PC-9 (cell line): ENCODE measurements at regions not wholly inside any gene's neighbourhood (a gene's known extent, or its start where the extent isn't known, plus 50 kb on each side); places are given as distances from the start of the nearest gene placed in this dataset.
"Not testable (repeated sequence)": the region's sequence is repeated elsewhere in the genome, so short reads cannot be mapped to it uniquely, and the experiment has no call there.

Source experiments
- BruUV-seq: library from RNA; stranded (reverse); fragments of 400-500 nt; replicated peaks from 2 replicates; lab custom pipeline; 2021; lab: Mats Ljungman, UMichigan
- CTCF ChIA-PET: fragments of 300-600 bp; sonication (Branson Sonifier 250); formaldehyde crosslinking; loops from one replicate; lab custom pipeline; 2022; ENCODE audit warnings: antibody characterized with exemption; lab: Charles Lee
- POLR2A ChIA-PET: fragments of 300-600 bp; sonication (Branson Sonifier 250); formaldehyde crosslinking; loops from one replicate; lab custom pipeline; 2022; ENCODE audit warnings: antibody characterized with exemption; ENCODE audit not compliant: unreplicated experiment; lab: Charles Lee
- DNase-seq, 2 experiments: peaks; one replicate each; pipeline versions ENCODE4 v3.0.0 to v3.0.0-alpha.2; 2015 to 2022; ENCODE audit warnings: mixed read lengths in 1 of 2
- H2AFZ ChIP-seq: fragments of 200-600 bp; sonication (generic); 2 replicates; pipeline ENCODE4 v1.8.1; 2017; ENCODE audit warnings: antibody characterized with exemption
- H3F3A ChIP-seq: fragments of 200-600 bp; sonication (generic); 2 replicates; pipeline ENCODE4 v1.8.1; 2017; ENCODE audit warnings: antibody characterized with exemption, mild to moderate bottlenecking, low read depth; ENCODE audit not compliant: insufficient read depth
- H3K27ac ChIP-seq: fragments of 200-600 bp; sonication (generic); 2 replicates; pipeline ENCODE4 v1.6.1; 2016; ENCODE audit warnings: mixed run types
- H3K27me3 ChIP-seq: fragments of 200-600 bp; sonication (generic); 2 replicates; pipeline ENCODE4 v1.6.1; 2016; ENCODE audit warnings: low read depth, mixed run types; ENCODE audit not compliant: insufficient read depth
- H3K36me3 ChIP-seq: fragments of 200-600 bp; sonication (generic); 2 replicates; pipeline ENCODE4 v1.6.1; 2016; ENCODE audit warnings: low read depth, mixed run types
- H3K4me1 ChIP-seq: fragments of 200-600 bp; sonication (generic); replicated peaks from 2 replicates; pipeline ENCODE4 v1.6.1; 2016; ENCODE audit warnings: mixed run types; ENCODE audit not compliant: insufficient read depth
- H3K4me2 ChIP-seq: fragments of 200-600 bp; sonication (generic); 2 replicates; pipeline ENCODE4 v1.6.1; 2017; ENCODE audit warnings: mixed run types
- H3K4me3 ChIP-seq: fragments of 200-600 bp; sonication (generic); 2 replicates; pipeline ENCODE4 v1.6.1; 2016; ENCODE audit warnings: mixed run types
- H3K79me2 ChIP-seq: fragments of 200-600 bp; sonication (generic); 2 replicates; pipeline ENCODE4 v1.6.1; 2017; ENCODE audit warnings: low read depth, mixed run types
- H3K9me2 ChIP-seq: fragments of 200-600 bp; sonication (generic); 2 replicates; pipeline ENCODE4 v1.8.1; 2017; ENCODE audit warnings: mild to moderate bottlenecking; ENCODE audit not compliant: insufficient read depth
- H3K9me3 ChIP-seq: fragments of 200-600 bp; sonication (generic); 2 replicates; pipeline ENCODE4 v1.8.1; 2016; ENCODE audit warnings: low read depth; ENCODE audit not compliant: insufficient read depth
- H4K20me1 ChIP-seq: fragments of 200-600 bp; sonication (generic); 2 replicates; pipeline ENCODE4 v1.8.1; 2017; ENCODE audit not compliant: insufficient read depth
- EZH2 ChIP-seq: fragments of 200-600 bp; sonication (generic); IDR thresholded peaks from 2 replicates; pipeline ENCODE4 v1.8.0; 2017; ENCODE audit warnings: antibody characterized with exemption, low read depth
- intact Hi-C: fragments of 100-400 bp; cut with micrococcal nuclease; formaldehyde crosslinking; loops from one replicate; pipeline ENCODE4 v1.10.0; 2022; ENCODE audit not compliant: unreplicated experiment
- TF ChIP-seq, protein P1 (sequence below): fragments of 200-600 bp; sonication (generic); conservative IDR thresholded peaks from 2 replicates; pipeline ENCODE4 v1.6.1; 2017; ENCODE audit warnings: mixed run types, antibody characterized with exemption, mild to moderate bottlenecking, moderate library complexity

GRCh38 chr3:70615286-70615685 lies 302.8 kb upstream of the MDFIC2 start:
- Histone ChIP-seq H3F3A (no peaks in the 10 kb centered on the region), H3K9me3 (no peaks in the 10 kb centered on the region), H3K4me3 (no peak overlapping the region), H3K79me2 (no peaks in the 10 kb centered on the region), H4K20me1 (no peaks in the 10 kb centered on the region), H3K27ac (no peak overlapping the region), H3K4me2 (no peak overlapping the region), H3K9me2 (no peaks in the 10 kb centered on the region), H3K27me3 (no peaks in the 10 kb centered on the region), H3K4me1 (no peaks in the 10 kb centered on the region), H3K36me3 (no peaks in the 10 kb centered on the region), H2AFZ (no peak overlapping the region)
- no TSS peak for BruUV-seq
- ChIA-PET POLR2A (no interaction called here), CTCF (no interaction called here)
- no peak for DNase-seq
- no peak for TF ChIP-seq EZH2
- TF ChIP-seq, protein P1, sequence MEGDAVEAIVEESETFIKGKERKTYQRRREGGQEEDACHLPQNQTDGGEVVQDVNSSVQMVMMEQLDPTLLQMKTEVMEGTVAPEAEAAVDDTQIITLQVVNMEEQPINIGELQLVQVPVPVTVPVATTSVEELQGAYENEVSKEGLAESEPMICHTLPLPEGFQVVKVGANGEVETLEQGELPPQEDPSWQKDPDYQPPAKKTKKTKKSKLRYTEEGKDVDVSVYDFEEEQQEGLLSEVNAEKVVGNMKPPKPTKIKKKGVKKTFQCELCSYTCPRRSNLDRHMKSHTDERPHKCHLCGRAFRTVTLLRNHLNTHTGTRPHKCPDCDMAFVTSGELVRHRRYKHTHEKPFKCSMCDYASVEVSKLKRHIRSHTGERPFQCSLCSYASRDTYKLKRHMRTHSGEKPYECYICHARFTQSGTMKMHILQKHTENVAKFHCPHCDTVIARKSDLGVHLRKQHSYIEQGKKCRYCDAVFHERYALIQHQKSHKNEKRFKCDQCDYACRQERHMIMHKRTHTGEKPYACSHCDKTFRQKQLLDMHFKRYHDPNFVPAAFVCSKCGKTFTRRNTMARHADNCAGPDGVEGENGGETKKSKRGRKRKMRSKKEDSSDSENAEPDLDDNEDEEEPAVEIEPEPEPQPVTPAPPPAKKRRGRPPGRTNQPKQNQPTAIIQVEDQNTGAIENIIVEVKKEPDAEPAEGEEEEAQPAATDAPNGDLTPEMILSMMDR: no peak
- intact Hi-C loops: no loop called here

GRCh38 chr3:70614111-70614510 lies 301.7 kb upstream of the MDFIC2 start:
- H3K9me3 ChIP-seq: no peaks in the 10 kb centered on the region
- H3K4me1 ChIP-seq: no peaks in the 10 kb centered on the region
- TF ChIP-seq EZH2: no peak
- TF ChIP-seq, protein P1: no peak
- H3F3A ChIP-seq: no peaks in the 10 kb centered on the region
- H3K27ac ChIP-seq: no peak overlapping the region
- no peak overlapping the region for H2AFZ ChIP-seq
- BruUV-seq: no TSS peak
- no peak overlapping the region for H3K4me3 ChIP-seq
- no peaks in the 10 kb centered on the region for H3K36me3 ChIP-seq
- ChIA-PET CTCF (no interaction called here), POLR2A (no interaction called here)
- DNase-seq: no peak
- H3K27me3 ChIP-seq: no peaks in the 10 kb centered on the region
- H4K20me1 ChIP-seq: no peaks in the 10 kb centered on the region
- H3K79me2 ChIP-seq: no peaks in the 10 kb centered on the region
- intact Hi-C loops: no loop called here
- H3K9me2 ChIP-seq: no peaks in the 10 kb centered on the region
- no peak overlapping the region for H3K4me2 ChIP-seq

- CTCF ChIA-PET: no interaction called here
- Histone ChIP-seq H3K9me2 (no peaks in the 10 kb centered on the region), H3K4me2 (no peak overlapping the region), H2AFZ (no peak overlapping the region), H3K4me1 (no peaks in the 10 kb centered on the region), H3K27ac (no peak overlapping the region), H4K20me1 (no peaks in the 10 kb centered on the region), H3F3A (no peaks in the 10 kb centered on the region), H3K9me3 (no peaks in the 10 kb centered on the region), H3K27me3 (no peaks in the 10 kb centered on the region), H3K4me3 (no peak overlapping the region), H3K36me3 (no peaks in the 10 kb centered on the region), H3K79me2 (no peaks in the 10 kb centered on the region)
- BruUV-seq: no TSS peak
- DNase-seq: no peak
- POLR2A ChIA-PET: no interaction called here
- intact Hi-C loops: no loop called here
- TF ChIP-seq, protein P1: no peak
- TF ChIP-seq EZH2: no peak
These were observed 300.5 kb upstream of the MDFIC2 start for GRCh38 chr3:70612920-70613319.

- H2AFZ ChIP-seq, intact Hi-C loops, H3K36me3 ChIP-seq, CTCF ChIA-PET, H3K4me3 ChIP-seq, DNase-seq, H3K27me3 ChIP-seq, H3K27ac ChIP-seq, BruUV-seq, H3F3A ChIP-seq, POLR2A ChIA-PET, H4K20me1 ChIP-seq, H3K9me3 ChIP-seq, H3K9me2 ChIP-seq, H3K79me2 ChIP-seq, H3K4me1 ChIP-seq, H3K4me2 ChIP-seq: not testable (repeated sequence)
These were observed 299.3 kb upstream of the MDFIC2 start for GRCh38 chr3:70611667-70612277.
